ENCODE measurements at regions not wholly inside any gene's neighbourhood (a gene's known extent, or its start where the extent isn't known, plus 50 kb on each side); places are given as distances from the start of the nearest gene placed in this dataset.

- H3K4me3 ChIP-seq (ENCODE audit: control insufficient read depth, low read depth, low read length): no peak overlapping the region
- TF ChIP-seq CTCF (IDR thresholded peaks at IDR 0.05; ENCODE audit: control insufficient read depth, insufficient read depth, low read depth, low read length, missing control alignments): no peak
- no peak for DNase-seq (ENCODE audit: low read depth)
These were observed 129.7 kb upstream of the BOD1 start for GRCh38 chr5:173746047-173746646.

GRCh38 chr5:173747876-173748275 lies 131.4 kb upstream of the BOD1 start:
- H3K4me3 ChIP-seq (ENCODE audit: control insufficient read depth, low read depth, low read length): no peak overlapping the region
- no peak for DNase-seq (ENCODE audit: low read depth)
- TF ChIP-seq CTCF (IDR thresholded peaks at IDR 0.05; ENCODE audit: control insufficient read depth, insufficient read depth, low read depth, low read length, missing control alignments): no peak

- no peak for TF ChIP-seq CTCF (IDR thresholded peaks at IDR 0.05; ENCODE audit: control insufficient read depth, insufficient read depth, low read depth, low read length, missing control alignments)
- H3K4me3 ChIP-seq (ENCODE audit: control insufficient read depth, low read depth, low read length): no peak overlapping the region
- DNase-seq (ENCODE audit: low read depth): no peak
These were observed 134.3 kb upstream of the BOD1 start for GRCh38 chr5:173750538-173751265.

GRCh38 chr5:173751266-173751600 lies 134.8 kb upstream of the BOD1 start:
- H3K4me3 ChIP-seq (ENCODE audit: control insufficient read depth, low read depth, low read length): no peak overlapping the region
- TF ChIP-seq CTCF (IDR thresholded peaks at IDR 0.05; ENCODE audit: control insufficient read depth, insufficient read depth, low read depth, low read length, missing control alignments): no peak
- DNase-seq (ENCODE audit: low read depth): no peak

GRCh38 chr5:173752653-173753052 lies 135.5 kb upstream of the CPEB4 start:
- TF ChIP-seq CTCF (IDR thresholded peaks at IDR 0.05; ENCODE audit: control insufficient read depth, insufficient read depth, low read depth, low read length, missing control alignments): no peak
- no peak for DNase-seq (ENCODE audit: low read depth)
- no peak overlapping the region for H3K4me3 ChIP-seq (ENCODE audit: control insufficient read depth, low read depth, low read length)

GRCh38 chr5:173753307-173754168 lies 134.6 kb upstream of the CPEB4 start:
- no peak for TF ChIP-seq CTCF (IDR thresholded peaks at IDR 0.05; ENCODE audit: control insufficient read depth, insufficient read depth, low read depth, low read length, missing control alignments)
- DNase-seq (ENCODE audit: low read depth): no peak
- H3K4me3 ChIP-seq (ENCODE audit: control insufficient read depth, low read depth, low read length): no peak overlapping the region

Measured in AG09309 (cell line).